SU-DHL-6 (cell line): ENCODE measurements at regions not wholly inside any gene's neighbourhood (a gene's known extent, or its start where the extent isn't known, plus 50 kb on each side); places are given as distances from the start of the nearest gene placed in this dataset.

ENCODE experiments used
- EZH2phosphoT487 ChIP-seq: fragments of 200-600 bp; sonication (generic), shearing (Covaris generic); conservative IDR thresholded peaks from 2 replicates; pipeline ENCODE4 v1.6.1; 2018; ENCODE audit warnings: mild to moderate bottlenecking, antibody characterized with exemption, low read length, moderate library complexity, mixed read lengths
- TF ChIP-seq, protein P1 (sequence below): fragments of 200-600 bp; sonication (generic); IDR thresholded peaks from one replicate; pipeline ENCODE4 v1.5.1; 2017; ENCODE audit warnings: antibody characterized with exemption, mild to moderate bottlenecking, low read length, moderate library complexity; ENCODE audit not compliant: insufficient read depth, poor library complexity, severe bottlenecking

DNA sequence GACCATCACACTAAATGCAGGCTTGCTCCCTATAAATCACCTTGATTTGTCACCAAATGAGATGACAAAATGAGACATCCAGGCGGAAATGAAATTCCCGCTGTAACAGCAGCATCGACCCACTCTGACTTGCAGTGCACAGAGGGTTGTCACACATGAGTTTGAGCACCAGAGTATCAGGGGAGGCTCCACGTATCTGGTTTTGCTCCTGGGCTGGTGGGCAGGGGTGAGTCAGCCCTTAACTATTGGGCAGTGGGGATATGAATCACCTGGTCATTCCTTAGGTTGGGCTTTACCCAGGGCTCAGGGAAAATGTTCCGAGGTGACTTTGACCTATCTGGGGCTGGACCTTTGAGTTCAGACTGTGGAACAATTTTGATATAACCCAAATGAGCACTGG is 245.2 kb upstream of the CCL2 start:
- TF ChIP-seq, protein P1, sequence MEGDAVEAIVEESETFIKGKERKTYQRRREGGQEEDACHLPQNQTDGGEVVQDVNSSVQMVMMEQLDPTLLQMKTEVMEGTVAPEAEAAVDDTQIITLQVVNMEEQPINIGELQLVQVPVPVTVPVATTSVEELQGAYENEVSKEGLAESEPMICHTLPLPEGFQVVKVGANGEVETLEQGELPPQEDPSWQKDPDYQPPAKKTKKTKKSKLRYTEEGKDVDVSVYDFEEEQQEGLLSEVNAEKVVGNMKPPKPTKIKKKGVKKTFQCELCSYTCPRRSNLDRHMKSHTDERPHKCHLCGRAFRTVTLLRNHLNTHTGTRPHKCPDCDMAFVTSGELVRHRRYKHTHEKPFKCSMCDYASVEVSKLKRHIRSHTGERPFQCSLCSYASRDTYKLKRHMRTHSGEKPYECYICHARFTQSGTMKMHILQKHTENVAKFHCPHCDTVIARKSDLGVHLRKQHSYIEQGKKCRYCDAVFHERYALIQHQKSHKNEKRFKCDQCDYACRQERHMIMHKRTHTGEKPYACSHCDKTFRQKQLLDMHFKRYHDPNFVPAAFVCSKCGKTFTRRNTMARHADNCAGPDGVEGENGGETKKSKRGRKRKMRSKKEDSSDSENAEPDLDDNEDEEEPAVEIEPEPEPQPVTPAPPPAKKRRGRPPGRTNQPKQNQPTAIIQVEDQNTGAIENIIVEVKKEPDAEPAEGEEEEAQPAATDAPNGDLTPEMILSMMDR = no peak
- TF ChIP-seq EZH2phosphoT487 = no peak
